Erythroblast (primary cell): ENCODE measurements at regions not wholly inside any gene's neighbourhood (a gene's known extent, or its start where the extent isn't known, plus 50 kb on each side); places are given as distances from the start of the nearest gene placed in this dataset.
A peak's percentile ranks its signal among the peaks of the same experiment; 100 is the strongest.
"Not testable (repeated sequence)": the region's sequence is repeated elsewhere in the genome, so short reads cannot be mapped to it uniquely, and the experiment has no call there.

Experiments
- DNase-seq, 2 experiments: peaks; one replicate each; lab custom pipeline; 2025; lab: John Stamatoyannopoulos, UW
- GATA1 ChIP-seq: IDR thresholded peaks from 2 replicates; pipeline ENCODE4 v1.6.1; 2011; ENCODE audit warnings: low read depth, mild to moderate bottlenecking, control low read depth, low read length, moderate library complexity
- POLR2A ChIP-seq: IDR thresholded peaks from 2 replicates; pipeline ENCODE4 v1.6.1; 2011; ENCODE audit warnings: mild to moderate bottlenecking, low read length

DNA sequence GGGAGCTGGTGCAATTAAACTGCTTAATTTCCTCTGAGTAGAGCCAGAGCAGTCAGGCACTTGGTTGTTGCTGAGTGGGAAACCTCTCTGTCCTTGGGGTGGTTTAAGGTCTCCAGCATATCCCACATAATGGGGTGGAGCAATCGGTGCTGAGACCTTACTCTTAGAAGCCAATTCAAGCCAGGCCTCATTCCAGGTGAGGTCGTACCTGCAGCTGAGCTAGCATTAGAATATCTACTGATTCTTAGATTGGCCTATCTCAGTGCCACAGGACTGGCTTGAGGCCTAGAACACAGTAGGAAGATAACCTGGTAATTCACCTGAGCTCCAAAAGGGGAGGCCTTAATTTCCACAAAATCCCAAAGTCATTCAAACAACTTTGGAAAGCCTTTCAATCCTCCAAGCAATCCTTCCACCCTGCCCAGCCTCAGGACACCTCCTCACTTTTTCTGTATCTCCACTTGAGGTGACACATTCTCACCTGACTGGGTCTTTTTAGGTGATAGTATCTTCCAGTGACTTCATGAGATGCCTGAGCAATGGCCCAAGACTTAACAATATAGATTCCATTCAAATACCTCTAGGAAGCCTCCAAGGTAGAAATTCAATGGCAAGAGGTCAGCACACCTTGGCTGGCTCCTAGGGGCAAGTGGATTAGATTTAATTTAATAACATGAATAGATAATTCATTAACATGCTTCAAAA, 91.0 kb downstream of the FEM1C start:
- TF ChIP-seq GATA1 (no peak), POLR2A (no peak)
- DNase-seq, result no peak

DNA sequence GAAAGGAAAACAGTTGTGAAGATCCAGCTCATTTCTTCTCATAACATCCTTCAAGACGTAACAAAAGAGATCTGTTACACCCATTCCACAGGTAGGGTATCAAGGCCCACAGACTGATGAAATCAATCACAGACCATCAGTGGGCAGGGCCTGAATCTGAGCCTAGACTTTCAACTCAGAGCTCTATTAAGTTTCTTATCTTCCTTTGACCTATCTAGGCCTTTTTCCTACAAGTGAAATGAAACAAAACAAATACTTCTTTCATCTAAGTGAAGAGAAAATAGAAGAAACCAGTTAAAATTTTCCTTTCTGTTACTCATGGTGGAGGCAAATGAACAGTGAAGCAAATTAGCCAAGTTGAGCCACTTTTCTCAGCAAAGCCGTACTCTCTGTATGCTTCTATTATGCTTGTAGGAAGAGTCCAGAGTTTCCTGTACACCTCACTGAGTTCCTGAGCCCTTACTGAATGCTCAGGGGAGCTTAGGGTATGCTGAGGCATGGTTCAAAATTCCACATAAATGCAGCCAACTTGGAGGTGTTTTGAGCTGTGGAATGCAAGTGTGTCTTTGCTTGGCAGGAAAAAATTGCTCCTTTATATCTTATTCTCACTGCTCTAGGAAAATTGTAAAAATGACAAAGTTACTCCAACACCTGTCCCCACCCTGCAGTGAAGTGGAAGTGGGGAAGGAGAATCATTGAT, 91.9 kb downstream of the FEM1C start:
- DNase-seq, result no peak
- no peak for TF ChIP-seq POLR2A

DNA sequence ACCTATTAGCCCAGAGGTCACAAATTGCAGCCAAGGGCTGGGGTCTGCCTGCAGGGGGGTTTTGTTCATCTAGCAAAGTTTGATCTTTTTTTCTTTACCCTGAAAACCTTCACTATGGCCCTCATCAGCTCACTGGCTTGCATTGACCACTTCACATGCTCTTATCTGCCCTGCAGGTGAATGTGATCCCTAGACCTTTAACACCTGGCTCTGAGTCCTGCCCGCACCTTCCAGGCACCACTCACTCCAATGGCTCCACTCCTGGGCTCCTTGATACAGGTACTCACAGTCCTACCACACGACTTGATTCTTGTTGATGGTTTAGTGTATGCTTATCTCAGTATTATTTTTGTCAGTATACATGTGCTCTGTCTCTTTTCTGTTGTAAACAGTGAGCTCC, 92.5 kb downstream of the FEM1C start:
- TF ChIP-seq POLR2A, result no peak
- TF ChIP-seq GATA1, result no peak

DNA sequence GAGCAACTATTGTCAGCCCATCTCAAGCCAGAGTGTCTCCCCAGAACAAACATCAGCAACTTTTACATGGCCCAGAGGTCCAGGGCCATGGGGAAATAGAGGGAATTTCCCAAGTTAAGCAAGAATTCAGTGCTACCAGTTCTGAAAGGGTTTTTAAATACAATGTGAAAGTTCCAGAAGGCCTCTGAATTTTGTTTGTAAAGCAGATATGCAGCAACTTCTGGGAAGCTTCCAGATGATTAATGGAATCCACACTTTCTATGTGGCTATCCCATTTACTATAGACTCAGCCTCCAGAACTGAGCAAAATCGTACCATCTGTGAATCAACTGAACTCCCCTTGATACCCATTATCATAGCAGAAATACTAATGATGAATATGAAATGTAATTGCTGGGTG, 93.8 kb downstream of the FEM1C start:
- TF ChIP-seq GATA1 (no peak), POLR2A (no peak)

More for the DNA sequence above, 92.5 kb downstream of the FEM1C start:
- no peak for DNase-seq

GRCh38 chr5:115448630-115449029, 95.9 kb downstream of the FEM1C start:
- DNase-seq, result not testable (repeated sequence)

More for the DNA sequence above, 93.8 kb downstream of the FEM1C start:
- peak in 1 of 2 experiments; percentile 14 for DNase-seq

DNA sequence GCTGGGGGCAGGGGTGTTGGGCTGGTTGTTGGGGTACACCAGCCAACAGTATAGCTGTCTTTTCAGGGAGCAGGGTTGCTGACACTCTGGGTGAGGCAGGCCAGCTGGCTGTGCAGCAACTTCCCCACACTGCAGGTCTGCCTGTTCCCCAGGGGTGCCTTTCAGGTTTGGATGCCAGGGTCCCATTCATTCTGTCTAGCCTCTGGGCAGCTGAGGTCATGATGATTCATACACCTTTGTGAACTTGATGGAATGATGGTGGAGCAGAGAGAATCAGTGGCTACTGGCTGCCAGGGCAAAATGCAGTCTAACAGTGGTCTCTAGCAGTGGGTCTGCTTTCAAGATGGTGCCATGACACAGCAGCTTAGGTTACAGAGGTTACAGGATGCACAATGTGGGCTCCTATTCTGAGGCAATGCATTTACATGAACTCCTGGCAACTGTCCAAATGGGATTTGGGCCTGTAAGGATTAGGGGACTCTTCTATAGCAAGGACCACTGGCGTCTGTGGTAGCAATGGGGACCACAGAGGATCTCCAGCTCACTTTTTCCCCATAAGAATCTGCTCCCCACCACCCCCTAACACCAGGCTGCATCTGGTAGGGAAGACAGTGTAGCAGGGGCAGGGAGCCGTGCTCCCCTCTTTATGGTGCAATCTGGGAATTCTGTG, 103.7 kb downstream of the FEM1C start:
- TF ChIP-seq POLR2A, result no peak
- TF ChIP-seq GATA1, result no peak
- peak in 1 of 2 experiments; percentile 6 for DNase-seq

GRCh38 chr5:115439639-115440038, 104.9 kb downstream of the FEM1C start:
- DNase-seq, result no peak

GRCh38 chr5:115439042-115439441, 105.5 kb downstream of the FEM1C start:
- TF ChIP-seq GATA1 (no peak), POLR2A (no peak)
- no peak for DNase-seq

More at GRCh38 chr5:115439639-115440038, 104.9 kb downstream of the FEM1C start:
- TF ChIP-seq POLR2A (no peak), GATA1 (no peak)

DNA sequence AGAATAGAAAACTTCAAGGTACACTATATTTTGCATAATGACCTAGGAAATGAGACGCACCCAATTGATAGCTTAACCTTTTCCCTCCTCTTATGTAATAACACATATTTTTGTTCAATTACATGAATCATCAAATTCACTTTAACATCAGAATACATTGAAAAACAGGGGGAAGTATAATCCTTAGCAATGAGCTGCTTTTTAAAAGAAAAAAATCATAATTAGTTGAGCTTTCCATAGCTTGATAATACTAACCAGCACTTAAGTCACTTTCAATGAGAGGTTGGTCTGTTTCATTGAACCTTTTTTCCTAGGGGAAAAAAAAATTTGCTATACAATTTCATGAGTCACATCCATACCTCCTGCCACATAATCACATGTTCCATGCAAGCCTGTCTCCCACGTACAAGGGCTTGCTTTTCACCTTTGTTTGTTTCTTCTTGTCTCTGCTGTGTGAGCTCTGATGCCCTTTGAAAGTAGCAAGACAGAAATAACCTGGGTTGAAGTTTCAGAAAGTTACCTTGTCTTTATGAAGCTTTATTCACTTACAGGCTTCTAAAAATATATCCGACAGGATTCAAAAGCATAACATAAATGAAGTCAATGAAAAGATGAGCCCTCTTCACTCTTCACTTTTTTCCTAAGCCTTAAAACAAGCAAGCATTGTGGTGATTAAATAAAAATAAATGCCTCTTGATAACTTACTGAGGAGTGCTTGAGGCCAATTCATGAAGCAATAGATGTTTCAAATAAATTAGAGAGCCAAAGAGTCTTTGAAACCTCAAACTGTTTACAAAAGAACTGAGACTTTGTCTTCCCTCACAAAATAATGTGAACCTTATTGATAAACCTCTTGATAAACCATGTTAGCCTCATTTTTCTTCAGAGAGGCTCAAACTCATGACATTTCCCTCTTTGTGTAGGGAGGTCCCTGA, 108.5 kb downstream of the FEM1C start:
- DNase-seq, result no peak
- no peak for TF ChIP-seq POLR2A

DNA sequence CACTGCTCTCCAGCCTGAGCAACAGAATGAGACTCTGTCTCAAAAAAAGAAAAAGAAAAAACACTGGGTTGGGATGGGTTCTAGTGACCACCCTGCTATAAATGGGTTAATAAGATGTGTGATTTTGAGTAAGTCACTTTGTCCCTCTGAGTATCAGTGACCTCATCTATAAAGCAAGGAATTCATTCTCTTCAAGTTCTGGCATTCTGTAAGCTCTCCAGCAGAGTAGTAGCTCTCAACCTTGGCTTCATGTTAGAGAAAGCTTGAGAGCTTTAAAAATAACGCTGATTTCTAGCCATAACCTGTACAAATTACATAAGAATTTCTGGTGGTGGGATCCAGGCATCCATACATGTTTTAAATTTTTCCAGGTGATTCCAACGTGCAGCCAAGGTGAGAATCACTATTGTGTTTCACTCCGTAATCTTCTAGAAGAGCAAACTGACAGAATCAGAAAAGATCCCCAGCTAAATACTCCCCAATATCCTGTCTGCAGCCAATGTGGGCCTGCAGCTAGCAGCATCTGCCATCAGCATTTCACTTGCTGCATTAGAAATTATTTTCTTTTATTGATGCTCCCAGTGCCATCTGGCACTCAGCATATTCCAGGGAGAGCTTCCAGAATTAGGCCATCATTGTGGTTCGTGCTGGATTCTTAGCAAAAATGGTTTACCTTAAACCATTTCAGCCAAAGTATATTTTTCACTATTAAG, 109.4 kb downstream of the FEM1C start:
- TF ChIP-seq POLR2A (no peak), GATA1 (no peak)
- DNase-seq, result no peak

- no peak for TF ChIP-seq POLR2A
- no peak for TF ChIP-seq GATA1
- DNase-seq, result no peak
These were observed 110.7 kb downstream of the FEM1C start for GRCh38 chr5:115433918-115434317.

- no peak for TF ChIP-seq GATA1
- no peak for TF ChIP-seq POLR2A
- DNase-seq, result no peak
These were observed 111.9 kb downstream of the FEM1C start for GRCh38 chr5:115432691-115433090.

DNA sequence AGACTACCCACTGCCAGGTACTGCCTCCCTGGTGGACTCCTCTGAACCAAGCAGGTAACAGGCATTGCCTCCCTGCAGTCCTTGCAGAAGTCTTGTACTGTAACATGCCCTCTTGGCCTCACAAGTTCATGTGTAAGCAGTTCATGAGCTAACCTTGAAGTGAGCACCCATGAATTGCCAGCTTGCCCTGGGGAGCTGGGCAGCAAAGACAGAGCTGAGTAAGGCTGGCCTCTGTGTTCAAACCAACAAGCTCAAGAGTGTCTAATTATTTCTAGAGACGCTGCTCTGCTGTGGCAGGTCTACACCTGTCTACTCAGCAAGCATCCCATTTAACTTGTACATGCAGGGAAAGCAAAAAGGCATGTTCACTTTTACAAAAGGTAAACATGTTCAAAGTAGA, 113.5 kb downstream of the FEM1C start:
- TF ChIP-seq GATA1, result no peak
- no peak for TF ChIP-seq POLR2A

DNA sequence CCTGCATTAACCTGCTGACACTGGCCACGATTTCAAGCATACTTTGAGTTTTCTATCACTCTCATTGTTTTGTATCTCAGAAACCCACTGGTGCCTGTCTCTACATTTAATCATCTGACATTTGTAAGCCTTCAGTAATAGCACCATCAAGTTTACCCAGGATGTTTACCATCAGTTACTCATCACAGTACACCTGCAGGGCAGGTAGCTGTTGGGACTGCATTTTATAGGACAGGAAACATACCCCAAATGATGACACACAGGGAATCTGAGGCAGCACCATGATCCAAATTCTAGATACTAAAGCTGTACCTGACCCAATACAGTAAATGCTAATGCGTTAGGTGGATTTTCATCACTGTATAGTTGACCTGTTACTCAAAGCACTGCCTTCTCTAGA, 114.2 kb downstream of the FEM1C start:
- no peak for DNase-seq
- no peak for TF ChIP-seq GATA1
- TF ChIP-seq POLR2A, result no peak

More for the DNA sequence above, 113.5 kb downstream of the FEM1C start:
- DNase-seq, result no peak
